Renal pelvis (tissue), 1 donor: ENCODE measurements at regions not wholly inside any gene's neighbourhood (a gene's known extent, or its start where the extent isn't known, plus 50 kb on each side); places are given as distances from the start of the nearest gene placed in this dataset.
A peak's percentile ranks its signal among the peaks of the same experiment; 100 is the strongest.
"Not testable (repeated sequence)": the region's sequence is repeated elsewhere in the genome, so short reads cannot be mapped to it uniquely, and the experiment has no call there.

Source experiments
- DNase-seq: peaks from one replicate; pipeline ENCODE4 v3.0.0-alpha.2; 2013

GRCh38 chr17:13864521-13864920 is 204.8 kb upstream of the COX10 start:
- no peak for DNase-seq

GRCh38 chr17:13865650-13866049 is 203.7 kb upstream of the COX10 start:
- peak; percentile 57 for DNase-seq

GRCh38 chr17:13869331-13869940 is 199.9 kb upstream of the COX10 start:
- DNase-seq: no peak

GRCh38 chr17:13871261-13871660 is 198.0 kb upstream of the COX10 start:
- DNase-seq: no peak

GRCh38 chr17:13874134-13874533 is 195.2 kb upstream of the COX10 start:
- no peak for DNase-seq

GRCh38 chr17:13874817-13875216 is 194.5 kb upstream of the COX10 start:
- DNase-seq: no peak

GRCh38 chr17:13879961-13880466 is 189.3 kb upstream of the COX10 start:
- DNase-seq: no peak

GRCh38 chr17:13883659-13884058 is 185.6 kb upstream of the COX10 start:
- no peak for DNase-seq

- no peak for DNase-seq
Observed at GRCh38 chr17:13884347-13884746, 185.0 kb upstream of the COX10 start.

- no peak for DNase-seq
Observed at GRCh38 chr17:13885550-13885949, 183.8 kb upstream of the COX10 start.

- no peak for DNase-seq
Observed at GRCh38 chr17:13885953-13886889, 183.1 kb upstream of the COX10 start.

GRCh38 chr17:13888056-13888609 is 181.2 kb upstream of the COX10 start:
- no peak for DNase-seq

- DNase-seq: not testable (repeated sequence)
Observed at GRCh38 chr17:13908971-13909370, 160.3 kb upstream of the COX10 start.

- no peak for DNase-seq
Observed at GRCh38 chr17:13909901-13910519, 159.3 kb upstream of the COX10 start.

- DNase-seq: no peak
Observed at GRCh38 chr17:13917634-13918033, 151.7 kb upstream of the COX10 start.

- DNase-seq: no peak
Observed at GRCh38 chr17:13918247-13918646, 151.1 kb upstream of the COX10 start.

- DNase-seq: no peak
Observed at GRCh38 chr17:13919818-13920217, 149.5 kb upstream of the COX10 start.

- DNase-seq: no peak
Observed at GRCh38 chr17:13920413-13920812, 148.9 kb upstream of the COX10 start.

GRCh38 chr17:13921841-13922776 is 147.2 kb upstream of the COX10 start:
- no peak for DNase-seq

GRCh38 chr17:13922885-13923284 is 146.4 kb upstream of the COX10 start:
- DNase-seq: no peak

GRCh38 chr17:13925579-13925978 is 143.7 kb upstream of the COX10 start:
- no peak for DNase-seq
